Keratinocyte (primary cell): ENCODE measurements at regions not wholly inside any gene's neighbourhood (a gene's known extent, or its start where the extent isn't known, plus 50 kb on each side); places are given as distances from the start of the nearest gene placed in this dataset.

Source experiments
- DNase-seq: peaks from one replicate; pipeline ENCODE4 v3.0.0-alpha.2; 2011; ENCODE audit warnings: low read depth, missing footprints, low spot score
- FAIRE-seq: peaks from 2 replicates; lab custom pipeline; 2011; peaks lifted over from hg19 to GRCh38; lab: Jason Lieb, UNC
- H2AFZ ChIP-seq: 2 replicates; pipeline ENCODE4 v1.6.0; 2012; ENCODE audit warnings: low read length, control low read depth, inconsistent platforms; ENCODE audit not compliant: control insufficient read depth
- H3K27ac ChIP-seq: 2 replicates; pipeline ENCODE4 v1.5.1; 2011; ENCODE audit warnings: low read length; ENCODE audit not compliant: control insufficient read depth, insufficient read depth
- H3K27me3 ChIP-seq: 3 replicates; pipeline ENCODE4 v1.6.0; 2011; ENCODE audit warnings: low read length; ENCODE audit not compliant: control insufficient read depth, insufficient read depth; ENCODE audit errors: extremely low read depth
- H3K36me3 ChIP-seq, 2 experiments: 2 replicates in 1 of 2; 3 replicates in 1 of 2; pipeline ENCODE4 v1.5.1; 2011; ENCODE audit warnings: low read length in 2 of 2, mild to moderate bottlenecking in 1 of 2; ENCODE audit not compliant: control insufficient read depth in 2 of 2, insufficient read depth in 2 of 2; ENCODE audit errors: extremely low read depth in 1 of 2
- H3K4me1 ChIP-seq: 3 replicates; pipeline ENCODE4 v1.5.1; 2011; ENCODE audit warnings: low read length; ENCODE audit not compliant: control insufficient read depth, insufficient read depth; ENCODE audit errors: extremely low read depth
- H3K4me2 ChIP-seq: 3 replicates; pipeline ENCODE4 v1.6.0; 2011; ENCODE audit warnings: low read depth, low read length; ENCODE audit not compliant: control insufficient read depth, insufficient read depth; ENCODE audit errors: extremely low read depth
- H3K4me3 ChIP-seq, 3 experiments: fragments of 200-600 bp in 1 of 3; sonication (generic) in 1 of 3; 2 replicates in 2 of 3; 3 replicates in 1 of 3; pipeline ENCODE4 v1.5.1; 2011 to 2016; ENCODE audit warnings: low read length in 3 of 3, mild to moderate bottlenecking in 3 of 3, control low read depth in 2 of 3, inconsistent platforms in 1 of 3, low read depth in 1 of 3, mixed read lengths in 1 of 3, mixed run types in 1 of 3, moderate library complexity in 1 of 3; ENCODE audit not compliant: control insufficient read depth in 2 of 3, insufficient read depth in 2 of 3; ENCODE audit errors: extremely low read depth in 1 of 3
- H3K79me2 ChIP-seq: 2 replicates; pipeline ENCODE4 v1.6.0; 2012; ENCODE audit warnings: low read length; ENCODE audit not compliant: control insufficient read depth, insufficient read depth
- H3K9ac ChIP-seq: 3 replicates; pipeline ENCODE4 v1.6.0; 2011; ENCODE audit warnings: low read length; ENCODE audit not compliant: control insufficient read depth, insufficient read depth; ENCODE audit errors: extremely low read depth
- H3K9me1 ChIP-seq: 3 replicates; pipeline ENCODE4 v1.6.0; 2011; ENCODE audit warnings: low read length; ENCODE audit not compliant: control insufficient read depth, insufficient read depth; ENCODE audit errors: extremely low read depth
- H3K9me3 ChIP-seq: 2 replicates; pipeline ENCODE4 v1.5.1; 2012; ENCODE audit warnings: low read depth, low read length; ENCODE audit not compliant: control insufficient read depth
- H4K20me1 ChIP-seq: 3 replicates; pipeline ENCODE4 v1.6.0; 2011; ENCODE audit warnings: low read length; ENCODE audit not compliant: control insufficient read depth, insufficient read depth; ENCODE audit errors: extremely low read depth
- EZH2 ChIP-seq: IDR thresholded peaks from one replicate; pipeline ENCODE4 v1.6.1; 2012; ENCODE audit warnings: inconsistent platforms, mild to moderate bottlenecking, low read length, moderate library complexity
- dilution Hi-C: fragments of 300-500 bp; cut with MboI; formaldehyde crosslinking; loops from one replicate; pipeline ENCODE4 v1.7.0; 2020; ENCODE audit warnings: low sequenced_read_pairs; ENCODE audit not compliant: extremely low pct_ligation_motif_present
- TF ChIP-seq, protein P1 (sequence below), 3 experiments: IDR thresholded peaks in 1 of 3; conservative IDR thresholded peaks in 1 of 3; optimal IDR thresholded peaks in 1 of 3; 2 replicates in 2 of 3; 3 replicates in 1 of 3; pipeline versions ENCODE3 to v1.5.1; 2011; ENCODE audit warnings: low read length in 3 of 3, mild to moderate bottlenecking in 3 of 3, moderate library complexity in 2 of 3, control low read depth in 1 of 3, inconsistent platforms in 1 of 3; ENCODE audit not compliant: insufficient read depth in 2 of 3; ENCODE audit errors: extremely low read depth in 1 of 3

DNA sequence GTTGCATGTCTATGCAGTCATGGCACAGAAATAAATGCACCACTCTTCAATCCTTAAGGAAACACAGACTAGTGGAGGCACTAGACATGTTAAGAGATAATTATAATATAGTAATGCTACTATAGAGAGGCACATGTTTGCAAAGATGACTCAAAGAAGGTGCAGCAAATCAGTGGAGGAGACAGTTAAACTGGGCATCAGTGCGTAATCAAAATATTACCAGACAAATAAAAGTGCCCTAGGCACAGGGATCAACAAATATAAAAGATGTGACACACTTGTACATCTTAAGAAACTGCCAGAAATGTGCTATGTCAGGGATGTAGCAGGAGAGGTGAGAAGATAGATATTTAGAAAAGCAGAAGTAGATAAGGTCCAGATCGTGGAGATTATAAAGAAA is 642.1 kb downstream of the SLCO4C1 start:
- H3K36me3 ChIP-seq = no peaks in the 10 kb centered on the region
- no peaks in the 10 kb centered on the region for H3K4me1 ChIP-seq
- TF ChIP-seq, protein P1, sequence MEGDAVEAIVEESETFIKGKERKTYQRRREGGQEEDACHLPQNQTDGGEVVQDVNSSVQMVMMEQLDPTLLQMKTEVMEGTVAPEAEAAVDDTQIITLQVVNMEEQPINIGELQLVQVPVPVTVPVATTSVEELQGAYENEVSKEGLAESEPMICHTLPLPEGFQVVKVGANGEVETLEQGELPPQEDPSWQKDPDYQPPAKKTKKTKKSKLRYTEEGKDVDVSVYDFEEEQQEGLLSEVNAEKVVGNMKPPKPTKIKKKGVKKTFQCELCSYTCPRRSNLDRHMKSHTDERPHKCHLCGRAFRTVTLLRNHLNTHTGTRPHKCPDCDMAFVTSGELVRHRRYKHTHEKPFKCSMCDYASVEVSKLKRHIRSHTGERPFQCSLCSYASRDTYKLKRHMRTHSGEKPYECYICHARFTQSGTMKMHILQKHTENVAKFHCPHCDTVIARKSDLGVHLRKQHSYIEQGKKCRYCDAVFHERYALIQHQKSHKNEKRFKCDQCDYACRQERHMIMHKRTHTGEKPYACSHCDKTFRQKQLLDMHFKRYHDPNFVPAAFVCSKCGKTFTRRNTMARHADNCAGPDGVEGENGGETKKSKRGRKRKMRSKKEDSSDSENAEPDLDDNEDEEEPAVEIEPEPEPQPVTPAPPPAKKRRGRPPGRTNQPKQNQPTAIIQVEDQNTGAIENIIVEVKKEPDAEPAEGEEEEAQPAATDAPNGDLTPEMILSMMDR (optimal IDR thresholded peaks at IDR 0.05 in 1 of 3, IDR thresholded peaks at IDR 0.05 in 1 of 3, conservative IDR thresholded peaks at IDR 0.05 in 1 of 3; ENCODE audit: extremely low read depth in 1 of 3, insufficient read depth in 2 of 3, low read length in 3 of 3) = no peak
- TF ChIP-seq EZH2 = no peak
- DNase-seq = no peak
- no peaks in the 10 kb centered on the region for H4K20me1 ChIP-seq
- H3K27me3 ChIP-seq = no peaks in the 10 kb centered on the region
- no peak overlapping the region for H3K4me2 ChIP-seq
- no peak overlapping the region for H2AFZ ChIP-seq
- FAIRE-seq = no peak
- dilution Hi-C loops = no loop called here
- H3K4me3 ChIP-seq = no peak overlapping the region
- no peak overlapping the region for H3K9ac ChIP-seq
- no peak overlapping the region for H3K27ac ChIP-seq
- no peaks in the 10 kb centered on the region for H3K79me2 ChIP-seq
- H3K9me1 ChIP-seq = no peaks in the 10 kb centered on the region
- H3K9me3 ChIP-seq = no peaks in the 10 kb centered on the region

DNA sequence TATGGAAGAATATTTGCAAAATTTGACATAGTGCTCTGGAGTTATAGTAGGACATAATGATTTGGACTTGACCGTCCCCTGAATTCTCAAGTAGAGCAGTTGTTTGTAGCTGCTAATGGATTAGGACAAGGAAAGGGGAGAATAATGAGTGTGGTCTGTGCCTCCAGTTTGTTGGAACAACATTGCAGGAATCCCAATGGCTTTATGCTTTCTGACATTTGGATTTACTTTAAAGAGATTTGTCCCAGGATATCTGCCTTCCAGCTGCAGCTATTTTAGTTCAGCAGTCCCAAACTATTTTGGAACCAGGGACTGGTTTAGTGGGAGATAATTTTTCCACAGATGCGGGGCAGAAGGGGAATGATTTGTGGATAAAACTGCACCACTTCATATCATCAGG is 648.2 kb downstream of the SLCO4C1 start:
- Histone ChIP-seq H3K27ac (no peak overlapping the region), H3K4me3 (no peak overlapping the region), H3K9ac (no peak overlapping the region), H3K9me1 (no peaks in the 10 kb centered on the region), H3K4me1 (no peaks in the 10 kb centered on the region), H3K36me3 (no peaks in the 10 kb centered on the region), H2AFZ (no peak overlapping the region), H3K9me3 (no peaks in the 10 kb centered on the region), H3K27me3 (no peaks in the 10 kb centered on the region), H3K79me2 (no peaks in the 10 kb centered on the region), H4K20me1 (no peaks in the 10 kb centered on the region), H3K4me2 (no peak overlapping the region)
- FAIRE-seq (no peak), DNase-seq (no peak)
- TF ChIP-seq EZH2 = no peak
- dilution Hi-C loops = no loop called here

DNA sequence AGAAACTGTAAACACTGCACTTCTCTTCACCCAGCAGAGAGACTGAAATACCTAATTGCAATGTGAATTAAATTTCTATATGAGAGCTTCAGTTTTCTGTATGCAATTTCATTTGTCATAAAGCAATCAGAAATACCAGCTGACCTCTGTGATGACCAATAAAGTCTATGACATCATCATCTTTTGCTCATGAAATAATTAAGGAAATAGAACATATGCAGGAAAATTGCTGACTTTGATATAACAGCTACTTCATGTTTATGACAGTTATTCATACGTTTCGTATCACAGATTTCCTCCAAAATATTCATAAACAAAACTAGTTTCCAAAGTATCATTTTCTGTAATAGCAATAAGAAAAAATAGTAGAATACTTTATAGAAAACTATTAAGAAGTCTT is 652.3 kb downstream of the SLCO4C1 start:
- dilution Hi-C loops = no loop called here
- FAIRE-seq = no peak

More for the DNA sequence above, 652.3 kb downstream of the SLCO4C1 start:
- H2AFZ ChIP-seq = no peak overlapping the region
- DNase-seq = no peak
- H3K4me1 ChIP-seq = no peaks in the 10 kb centered on the region
- H3K27ac ChIP-seq = no peak overlapping the region
- no peaks in the 10 kb centered on the region for H3K79me2 ChIP-seq
- no peak overlapping the region for H3K4me3 ChIP-seq
- no peaks in the 10 kb centered on the region for H4K20me1 ChIP-seq
- H3K27me3 ChIP-seq = no peaks in the 10 kb centered on the region
- H3K9ac ChIP-seq = no peak overlapping the region
- H3K4me2 ChIP-seq = no peak overlapping the region
- H3K36me3 ChIP-seq = no peaks in the 10 kb centered on the region
- TF ChIP-seq EZH2 = no peak
- TF ChIP-seq, protein P1 (optimal IDR thresholded peaks at IDR 0.05 in 1 of 3, IDR thresholded peaks at IDR 0.05 in 1 of 3, conservative IDR thresholded peaks at IDR 0.05 in 1 of 3; ENCODE audit: extremely low read depth in 1 of 3, insufficient read depth in 2 of 3, low read length in 3 of 3) = no peak
- H3K9me3 ChIP-seq = no peaks in the 10 kb centered on the region
- H3K9me1 ChIP-seq = no peaks in the 10 kb centered on the region
